ENCODE measurements at regions not wholly inside any gene's neighbourhood (a gene's known extent, or its start where the extent isn't known, plus 50 kb on each side); places are given as distances from the start of the nearest gene placed in this dataset.

- TF ChIP-seq, protein P1, sequence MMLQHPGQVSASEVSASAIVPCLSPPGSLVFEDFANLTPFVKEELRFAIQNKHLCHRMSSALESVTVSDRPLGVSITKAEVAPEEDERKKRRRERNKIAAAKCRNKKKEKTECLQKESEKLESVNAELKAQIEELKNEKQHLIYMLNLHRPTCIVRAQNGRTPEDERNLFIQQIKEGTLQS (IDR thresholded peaks at IDR 0.05) = no peak
- TF ChIP-seq HNF4G (IDR thresholded peaks at IDR 0.05) = no peak
Observed at GRCh38 chr6:118745156-118745555, 93.8 kb upstream of the CEP85L start (continued).

GRCh38 chr6:118744261-118744941 is 93.0 kb upstream of the CEP85L start:
- H3K4me3 ChIP-seq (ENCODE audit: low read depth in 1 of 3, low read length in 3 of 3) = no peak overlapping the region
- H3K27ac ChIP-seq (ENCODE audit: low read depth in 1 of 2, low read length in 2 of 2) = no peak overlapping the region
- H3K27me3 ChIP-seq (ENCODE audit: control insufficient read depth in 4 of 4, insufficient read depth in 4 of 4, low read length in 3 of 4) = no peaks in the 10 kb centered on the region
- peaks cover 0 to 7% (median 4%) of the 10 kb centered on the region in 4 donors for H3K4me1 ChIP-seq (ENCODE audit: control insufficient read depth in 4 of 4, insufficient read depth in 4 of 4, low read length in 3 of 4)
- no peaks in the 10 kb centered on the region for H3K36me3 ChIP-seq (ENCODE audit: control insufficient read depth in 4 of 4, insufficient read depth in 3 of 4, low read depth in 1 of 4, low read length in 3 of 4)
- H3K9ac ChIP-seq (ENCODE audit: low read depth in 1 of 2, low read length in 2 of 2) = no peak overlapping the region
- no peak for DNase-seq (ENCODE audit: low spot score)
- no peaks in the 10 kb centered on the region for H3K9me3 ChIP-seq (ENCODE audit: control insufficient read depth in 4 of 4, low read length in 3 of 4)
- TF ChIP-seq SP1 (IDR thresholded peaks at IDR 0.05) (no peak), ZBTB33 (IDR thresholded peaks at IDR 0.05) (no peak), RAD21 (IDR thresholded peaks at IDR 0.05) (no peak)
- WGBS = 91% methylated on average over 6 of the region's 6 CpGs

GRCh38 chr6:118743746-118744145 is 92.4 kb upstream of the CEP85L start:
- 75% methylated on average over 1 of the region's 1 CpG for WGBS
- no peaks in the 10 kb centered on the region for H3K9me3 ChIP-seq (ENCODE audit: control insufficient read depth in 4 of 4, low read length in 3 of 4)
- TF ChIP-seq EGR1 (IDR thresholded peaks at IDR 0.05; ENCODE audit: low read depth in 2 of 2) (no peak), GABPA (IDR thresholded peaks at IDR 0.05 in 1 of 2, conservative IDR thresholded peaks at IDR 0.05 in 1 of 2) (no peak), NR2F2 (IDR thresholded peaks at IDR 0.05) (no peak), FOXA1 (IDR thresholded peaks at IDR 0.05) (no peak), HNF4G (IDR thresholded peaks at IDR 0.05) (no peak), CTCF (IDR thresholded peaks at IDR 0.05; ENCODE audit: low read depth, low read length, missing input control) (no peak), ZBTB33 (IDR thresholded peaks at IDR 0.05) (no peak), TAF1 (conservative IDR thresholded peaks at IDR 0.05) (no peak)
- TF ChIP-seq, protein P1 (IDR thresholded peaks at IDR 0.05) = no peak
- TF ChIP-seq, protein P2, sequence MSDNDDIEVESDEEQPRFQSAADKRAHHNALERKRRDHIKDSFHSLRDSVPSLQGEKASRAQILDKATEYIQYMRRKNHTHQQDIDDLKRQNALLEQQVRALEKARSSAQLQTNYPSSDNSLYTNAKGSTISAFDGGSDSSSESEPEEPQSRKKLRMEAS (IDR thresholded peaks at IDR 0.05) = no peak
- H3K27me3 ChIP-seq (ENCODE audit: control insufficient read depth in 4 of 4, insufficient read depth in 4 of 4, low read length in 3 of 4) = no peaks in the 10 kb centered on the region
- peaks cover 0 to 5% (median 0%) of the 10 kb centered on the region in 4 donors for H3K4me1 ChIP-seq (ENCODE audit: control insufficient read depth in 4 of 4, insufficient read depth in 4 of 4, low read length in 3 of 4)
- no peak overlapping the region for H3K27ac ChIP-seq (ENCODE audit: low read depth in 1 of 2, low read length in 2 of 2)
- no peak overlapping the region for H3K4me3 ChIP-seq (ENCODE audit: low read depth in 1 of 3, low read length in 3 of 3)
- DNase-seq (ENCODE audit: low spot score) = no peak
- H3K36me3 ChIP-seq (ENCODE audit: control insufficient read depth in 4 of 4, insufficient read depth in 3 of 4, low read depth in 1 of 4, low read length in 3 of 4) = no peaks in the 10 kb centered on the region
- no peak overlapping the region for H3K9ac ChIP-seq (ENCODE audit: low read depth in 1 of 2, low read length in 2 of 2)

Measured in liver (tissue), 8 donors.